Left lung (tissue), 4 donors: ENCODE measurements at regions not wholly inside any gene's neighbourhood (a gene's known extent, or its start where the extent isn't known, plus 50 kb on each side); places are given as distances from the start of the nearest gene placed in this dataset.

Experiments
- ATAC-seq: fragments of 200-7000 bp; cut with Tn5 transposase; one replicate; pipeline ENCODE4 v1.9.1; 2020; ENCODE audit warnings: moderate library complexity
- DNase-seq, 4 donors: peaks; one replicate each; pipeline ENCODE4 v3.0.0-alpha.2; 2013 to 2020
- H3K27ac ChIP-seq, 2 donors: fragments of 200-600 bp; sonication (generic) in 1 of 2; one replicate each; pipeline versions ENCODE4 v1.5.0 to v1.8.0; 2020 to 2021
- H3K27me3 ChIP-seq, 2 donors: fragments of 200-600 bp; sonication (generic) in 1 of 2; one replicate each; pipeline versions ENCODE4 v1.5.0 to v1.8.0; 2020 to 2021
- H3K36me3 ChIP-seq, 2 donors: fragments of 200-600 bp; sonication (generic) in 1 of 2; one replicate each; pipeline versions ENCODE4 v1.5.0 to v1.8.0; 2020 to 2021
- H3K4me1 ChIP-seq, 2 donors: fragments of 200-600 bp; one replicate each; pipeline ENCODE4 v1.8.0; 2021
- H3K4me3 ChIP-seq, 2 donors: fragments of 200-600 bp; sonication (generic) in 1 of 2; one replicate each; pipeline versions ENCODE4 v1.5.0 to v1.8.0; 2020 to 2021; ENCODE audit warnings: mild to moderate bottlenecking in 1 of 2
- H3K9me3 ChIP-seq, 2 donors: fragments of 200-600 bp; sonication (generic) in 1 of 2; one replicate each; pipeline versions ENCODE4 v1.5.0 to v1.8.0; 2020 to 2021
- intact Hi-C, 2 donors: fragments of 100-400 bp; cut with DNase I; formaldehyde crosslinking; loops; one replicate each; pipeline versions ENCODE4 v1.11.2 to v1.14.2; 2022
- TF ChIP-seq, protein P1 (sequence below), 2 donors: fragments of 200-600 bp; sonication (generic) in 1 of 2; IDR thresholded peaks; one replicate each; pipeline versions ENCODE4 v1.5.0 to v1.8.0; 2021; ENCODE audit warnings: antibody characterized with exemption in 2 of 2
- donor health status: DM: no; HTN: yes; CAD: no.
- donor health status: DM: no; HTN: no; CAD: no.

DNA sequence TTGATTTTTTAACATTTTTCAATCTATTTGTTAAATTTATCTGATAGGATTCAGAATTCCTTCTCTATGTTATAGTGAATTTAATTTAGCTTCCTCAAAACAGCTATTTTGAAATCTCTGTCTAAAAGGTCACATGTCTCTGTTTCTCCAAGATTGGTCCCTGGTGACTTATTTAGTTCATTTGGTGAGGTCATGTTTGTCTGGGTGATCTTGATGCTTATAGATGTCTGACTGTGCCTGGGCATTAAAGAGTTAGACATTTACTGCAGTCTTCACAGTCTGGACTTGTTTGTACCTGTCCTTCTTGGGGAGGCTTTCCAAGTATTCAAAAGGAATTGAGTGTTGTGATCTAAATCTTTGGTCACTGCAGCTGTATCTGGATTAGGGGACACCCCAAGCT is 169.5 kb upstream of the C2CD4B start:
- Histone ChIP-seq H3K27me3 (no peaks in the 10 kb centered on the region), H3K9me3 (no peaks in the 10 kb centered on the region), H3K27ac (no peak overlapping the region), H3K4me3 (no peak overlapping the region), H3K4me1 (no peaks in the 10 kb centered on the region), H3K36me3 (no peaks in the 10 kb centered on the region)
- no peak for DNase-seq
- intact Hi-C loops, result no loop called here
- no peak for ATAC-seq
- TF ChIP-seq, protein P1, sequence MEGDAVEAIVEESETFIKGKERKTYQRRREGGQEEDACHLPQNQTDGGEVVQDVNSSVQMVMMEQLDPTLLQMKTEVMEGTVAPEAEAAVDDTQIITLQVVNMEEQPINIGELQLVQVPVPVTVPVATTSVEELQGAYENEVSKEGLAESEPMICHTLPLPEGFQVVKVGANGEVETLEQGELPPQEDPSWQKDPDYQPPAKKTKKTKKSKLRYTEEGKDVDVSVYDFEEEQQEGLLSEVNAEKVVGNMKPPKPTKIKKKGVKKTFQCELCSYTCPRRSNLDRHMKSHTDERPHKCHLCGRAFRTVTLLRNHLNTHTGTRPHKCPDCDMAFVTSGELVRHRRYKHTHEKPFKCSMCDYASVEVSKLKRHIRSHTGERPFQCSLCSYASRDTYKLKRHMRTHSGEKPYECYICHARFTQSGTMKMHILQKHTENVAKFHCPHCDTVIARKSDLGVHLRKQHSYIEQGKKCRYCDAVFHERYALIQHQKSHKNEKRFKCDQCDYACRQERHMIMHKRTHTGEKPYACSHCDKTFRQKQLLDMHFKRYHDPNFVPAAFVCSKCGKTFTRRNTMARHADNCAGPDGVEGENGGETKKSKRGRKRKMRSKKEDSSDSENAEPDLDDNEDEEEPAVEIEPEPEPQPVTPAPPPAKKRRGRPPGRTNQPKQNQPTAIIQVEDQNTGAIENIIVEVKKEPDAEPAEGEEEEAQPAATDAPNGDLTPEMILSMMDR (IDR thresholded peaks at IDR 0.05), result no peak

DNA sequence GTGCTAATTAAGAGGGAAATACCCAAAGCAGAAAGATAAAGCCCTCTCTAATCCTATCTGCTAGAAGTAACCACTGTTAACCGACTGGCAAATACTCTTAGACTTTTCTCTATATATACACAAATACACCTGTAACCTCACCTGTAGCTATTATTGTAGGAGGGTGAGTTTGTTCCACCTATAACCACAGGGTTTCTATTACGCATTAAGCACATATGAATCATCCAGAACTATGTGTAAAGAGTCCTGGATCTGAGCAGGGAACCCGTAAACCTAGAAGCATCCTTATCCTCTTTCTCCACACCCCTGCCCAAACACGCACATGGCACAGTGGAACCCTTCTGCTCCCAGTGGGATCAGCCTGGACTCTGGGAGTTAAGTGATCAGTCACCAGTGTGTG is 172.8 kb upstream of the C2CD4B start:
- H3K27ac ChIP-seq, result no peak overlapping the region
- no peaks in the 10 kb centered on the region for H3K36me3 ChIP-seq
- no peaks in the 10 kb centered on the region for H3K9me3 ChIP-seq
- H3K4me3 ChIP-seq, result no peak overlapping the region
- intact Hi-C loops, result no loop called here
- no peaks in the 10 kb centered on the region for H3K4me1 ChIP-seq
- DNase-seq, result no peak
- TF ChIP-seq, protein P1 (IDR thresholded peaks at IDR 0.05), result no peak
- peak; percentile 73 for ATAC-seq
- H3K27me3 ChIP-seq, result no peaks in the 10 kb centered on the region

DNA sequence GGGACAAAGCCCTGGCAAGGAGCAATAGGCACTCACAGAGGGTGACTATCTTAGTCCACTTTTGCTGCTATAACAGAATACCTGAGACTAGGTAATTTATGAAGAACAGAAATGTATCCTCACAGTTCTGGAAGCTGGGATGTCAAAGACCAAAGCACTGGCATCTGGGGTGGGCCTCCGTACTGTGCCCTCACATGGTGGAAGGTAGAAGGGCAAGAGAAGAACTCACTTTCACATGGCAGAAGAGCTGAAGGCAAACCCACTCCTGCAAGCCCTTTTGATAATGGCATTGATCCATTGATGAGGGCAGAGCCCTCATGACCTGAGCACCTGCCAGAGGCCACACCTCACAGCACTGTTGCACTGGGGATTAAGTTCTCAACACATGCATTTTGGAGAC is 173.4 kb upstream of the C2CD4B start:
- intact Hi-C loops, result no loop called here
- Histone ChIP-seq H3K27ac (no peak overlapping the region), H3K36me3 (no peaks in the 10 kb centered on the region), H3K9me3 (no peaks in the 10 kb centered on the region), H3K4me1 (no peaks in the 10 kb centered on the region), H3K4me3 (no peak overlapping the region), H3K27me3 (no peaks in the 10 kb centered on the region)
- TF ChIP-seq, protein P1 (IDR thresholded peaks at IDR 0.05), result no peak
- no peak for ATAC-seq
- DNase-seq, result no peak

DNA sequence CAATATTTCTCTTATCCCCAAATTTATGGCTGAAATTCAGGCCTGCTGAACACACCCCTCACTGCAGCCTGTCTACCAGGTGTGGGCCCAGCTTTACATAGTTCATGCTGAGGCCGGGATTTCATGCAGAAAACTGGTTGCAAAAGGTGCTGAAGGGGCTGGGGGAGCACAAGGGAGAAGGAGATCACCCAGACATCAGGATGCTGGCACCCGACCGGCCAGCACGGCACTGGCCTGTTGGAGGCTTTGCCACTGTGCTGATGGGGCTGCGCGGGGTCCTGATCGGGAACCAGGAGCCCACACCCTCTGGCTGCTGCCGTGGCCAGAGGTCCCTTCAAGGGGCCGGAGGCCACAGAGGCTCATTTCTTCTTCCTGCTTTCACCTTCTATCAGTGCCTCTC is 177.9 kb upstream of the C2CD4B start:
- Histone ChIP-seq H3K4me1 (no peaks in the 10 kb centered on the region), H3K4me3 (no peak overlapping the region), H3K9me3 (no peaks in the 10 kb centered on the region), H3K36me3 (no peaks in the 10 kb centered on the region), H3K27me3 (no peaks in the 10 kb centered on the region), H3K27ac (no peak overlapping the region)
- no peak for ATAC-seq
- intact Hi-C loops, result no loop called here
- DNase-seq, result no peak
- TF ChIP-seq, protein P1 (IDR thresholded peaks at IDR 0.05), result no peak

DNA sequence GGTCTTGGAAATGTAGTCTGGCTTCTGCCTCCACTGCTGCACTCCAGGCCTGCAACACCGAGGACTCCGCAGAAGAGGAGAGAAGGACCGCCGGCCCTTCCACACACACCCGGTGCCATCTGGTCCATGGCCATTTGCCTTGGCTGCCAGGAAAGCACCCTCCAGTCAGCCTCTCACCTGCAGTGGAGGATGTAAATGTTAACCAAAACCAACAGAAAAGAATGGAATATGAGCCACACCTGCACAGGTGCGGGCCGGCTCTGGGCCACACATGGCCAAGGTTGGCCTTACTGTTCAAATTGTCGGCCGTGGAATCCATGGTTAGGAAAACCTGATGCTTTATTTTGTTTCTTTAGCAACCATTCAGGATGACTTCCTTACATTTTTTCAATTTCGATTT is 178.3 kb upstream of the C2CD4B start:
- ATAC-seq, result no peak
- TF ChIP-seq, protein P1 (IDR thresholded peaks at IDR 0.05), result no peak
- no peaks in the 10 kb centered on the region for H3K4me1 ChIP-seq
- H3K27me3 ChIP-seq, result no peaks in the 10 kb centered on the region
- no peaks in the 10 kb centered on the region for H3K9me3 ChIP-seq
- no peak for DNase-seq
- no peaks in the 10 kb centered on the region for H3K36me3 ChIP-seq
- H3K27ac ChIP-seq, result no peak overlapping the region
- intact Hi-C loops, result no loop called here
- H3K4me3 ChIP-seq, result no peak overlapping the region
